ENCODE measurements at regions not wholly inside any gene's neighbourhood (a gene's known extent, or its start where the extent isn't known, plus 50 kb on each side); places are given as distances from the start of the nearest gene placed in this dataset.

DNA sequence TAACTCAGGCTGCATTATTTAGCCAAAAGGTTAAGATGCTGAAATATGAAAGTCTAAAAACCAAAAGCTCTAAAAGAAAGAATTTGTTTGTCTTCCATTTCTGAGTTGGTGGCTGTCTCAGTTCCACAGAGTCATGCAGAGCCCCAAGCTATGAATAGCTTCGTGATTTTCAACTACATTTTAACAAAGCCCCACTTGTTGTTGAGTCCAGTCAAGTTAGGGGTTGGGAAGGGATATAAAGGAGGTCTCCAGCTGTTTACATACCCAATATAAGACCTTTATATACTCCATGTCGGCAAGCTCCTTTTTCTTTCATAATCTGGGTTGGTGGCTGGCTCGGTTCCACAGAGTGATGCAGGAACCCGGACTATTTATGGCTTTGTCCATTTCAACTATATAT is 924.6 kb upstream of the PRKX start (continued):
- no peak for TF ChIP-seq BCLAF1 (IDR thresholded peaks at IDR 0.05; ENCODE audit: borderline replicate concordance in 1 of 2, control insufficient read depth in 1 of 2, low read depth in 2 of 2, low read length in 1 of 2)
- no peak for TF ChIP-seq RBFOX2 (IDR thresholded peaks at IDR 0.05; ENCODE audit: low read depth, low read length)
- no peak for TF ChIP-seq ZZZ3 (IDR thresholded peaks at IDR 0.05)
- TF ChIP-seq ZC3H4 (CRISPR knock-in tag; IDR thresholded peaks at IDR 0.05; ENCODE audit: borderline replicate concordance), result no peak
- no peak for TF ChIP-seq TRIM24 (IDR thresholded peaks at IDR 0.05)
- no peak for TF ChIP-seq FOXP1 (CRISPR knock-in tag; IDR thresholded peaks at IDR 0.05)
- no peak for TF ChIP-seq ZNF551 (CRISPR knock-in tag; IDR thresholded peaks at IDR 0.05)
- TF ChIP-seq KAT7 (CRISPR knock-in tag; IDR thresholded peaks at IDR 0.05; ENCODE audit: borderline replicate concordance), result no peak

- intact Hi-C loops (cut with micrococcal nuclease), result no loop called here
Measured at GRCh38 chrX:4627414-4627813, 914.0 kb upstream of the PRKX start.

More at GRCh38 chrX:4627414-4627813, 914.0 kb upstream of the PRKX start:
- no peak for TF ChIP-seq PTBP1 (IDR thresholded peaks at IDR 0.05; ENCODE audit: low read depth, low read length)
- Histone ChIP-seq H3K79me2 (ENCODE audit: control insufficient read depth, insufficient read depth, low read length) (no peaks in the 10 kb centered on the region), H4K20me1 (replicated peaks; ENCODE audit: control insufficient read depth, insufficient read depth, low read length) (no peaks in the 10 kb centered on the region), H3K4me1 (replicated peaks in 1 of 2; ENCODE audit: control insufficient read depth in 2 of 2, insufficient read depth in 2 of 2, low read length in 2 of 2) (no peaks in the 10 kb centered on the region), H3K27me3 (ENCODE audit: control insufficient read depth in 2 of 2, insufficient read depth in 2 of 2, low read length in 2 of 2) (no peaks in the 10 kb centered on the region), H3K27ac (ENCODE audit: extremely low read depth, low read depth, low read length) (no peak overlapping the region), H3K9ac (ENCODE audit: insufficient read depth in 1 of 2, low read depth in 2 of 2, low read length in 2 of 2) (no peak overlapping the region), H3K4me2 (ENCODE audit: insufficient read depth, low read length) (no peak overlapping the region), H3K9me3 (replicated peaks; ENCODE audit: control insufficient read depth, insufficient read depth, low read depth, low read length) (no peaks in the 10 kb centered on the region), H3K36me3 (ENCODE audit: control insufficient read depth, insufficient read depth, low read length) (no peaks in the 10 kb centered on the region), H3K9me1 (ENCODE audit: control insufficient read depth, insufficient read depth, low read length) (no peaks in the 10 kb centered on the region), H3K4me3 (no peak overlapping the region), H2AFZ (ENCODE audit: low read depth, low read length) (no peak overlapping the region)
- in situ Hi-C loops (cut with MboI), result no loop called here
- WGBS (ENCODE audit: insufficient coverage, low coverage, missing lambda C conversion rate), result 0% methylated on average over 1 of the region's 1 CpG
- BruUV-seq (replicated peaks), result no TSS peak
- ChIA-PET POLR2A (no interaction called here), CTCF (ENCODE audit: low intra/inter-chr PET ratio) (no interaction called here)
- FAIRE-seq, result no peak
- ATAC-seq, result no peak
- DNase-seq (ENCODE audit: extremely low read depth in 1 of 4, low spot score in 3 of 4), result no peak
